CD14-positive monocyte (primary cell): ENCODE measurements at regions not wholly inside any gene's neighbourhood (a gene's known extent, or its start where the extent isn't known, plus 50 kb on each side); places are given as distances from the start of the nearest gene placed in this dataset.

ENCODE experiments used
- DNase-seq, 3 donors: peaks; one replicate each; pipeline ENCODE4 v3.0.0-alpha.2; 2011 to 2022
- H2AFZ ChIP-seq: 2 replicates; pipeline ENCODE4 v1.6.0; 2012; ENCODE audit warnings: mild to moderate bottlenecking, low read depth, low read length, inconsistent platforms; ENCODE audit not compliant: insufficient read depth, poor library complexity, severe bottlenecking
- H3K27ac ChIP-seq, 2 donors: 1 replicate in 1 of 2; 2 replicates in 1 of 2; pipeline ENCODE4 v1.5.1; 2012 to 2013; ENCODE audit warnings: low read length in 2 of 2, control low read depth in 1 of 2, inconsistent platforms in 1 of 2, low read depth in 1 of 2, mild to moderate bottlenecking in 1 of 2
- H3K27me3 ChIP-seq, 2 donors: one replicate each; pipeline versions ENCODE4 v1.6.0 to v1.6.1; 2011 to 2013; ENCODE audit warnings: low read length in 2 of 2; ENCODE audit not compliant: control insufficient read depth in 2 of 2, insufficient read depth in 2 of 2
- H3K36me3 ChIP-seq, 2 donors: replicated peaks in 1 of 2; 1 replicate in 1 of 2; 2 replicates in 1 of 2; pipeline versions ENCODE4 v1.5.1 to v1.6.1; 2012 to 2013; ENCODE audit warnings: low read length in 2 of 2, control low read depth in 1 of 2, inconsistent platforms in 1 of 2, mild to moderate bottlenecking in 1 of 2; ENCODE audit not compliant: insufficient read depth in 2 of 2, control insufficient read depth in 1 of 2
- H3K4me1 ChIP-seq, 2 donors: 1 replicate in 1 of 2; 2 replicates in 1 of 2; pipeline versions ENCODE4 v1.5.1 to v1.6.1; 2012 to 2013; ENCODE audit warnings: low read length in 2 of 2, control low read depth in 1 of 2, inconsistent platforms in 1 of 2, mild to moderate bottlenecking in 1 of 2, moderate library complexity in 1 of 2; ENCODE audit not compliant: insufficient read depth in 2 of 2, control insufficient read depth in 1 of 2
- H3K4me2 ChIP-seq: replicated peaks from 2 replicates; pipeline ENCODE3; 2012; ENCODE audit warnings: low read length, moderate library complexity, mild to moderate bottlenecking; ENCODE audit not compliant: poor library complexity, severe bottlenecking; ENCODE audit errors: extremely low read depth
- H3K4me3 ChIP-seq, 3 experiments: fragments of 200-600 bp in 1 of 3; sonication (generic) in 1 of 3; replicated peaks in 1 of 3; 1 replicate in 2 of 3; 2 replicates in 1 of 3; pipeline ENCODE4 v1.5.1; 2011 to 2013; ENCODE audit warnings: low read length in 3 of 3, mild to moderate bottlenecking in 3 of 3, control low read depth in 2 of 3, low read depth in 2 of 3, inconsistent platforms in 1 of 3, moderate library complexity in 1 of 3
- H3K79me2 ChIP-seq: 2 replicates; pipeline ENCODE4 v1.6.0; 2012; ENCODE audit warnings: mild to moderate bottlenecking, control low read depth, inconsistent platforms, low read length, moderate library complexity; ENCODE audit not compliant: insufficient read depth
- H3K9ac ChIP-seq: 2 replicates; pipeline ENCODE4 v1.6.0; 2017; ENCODE audit warnings: low read length, mild to moderate bottlenecking; ENCODE audit not compliant: insufficient read depth, poor library complexity, severe bottlenecking
- H3K9me3 ChIP-seq, 2 donors: replicated peaks in 1 of 2; 1 replicate in 1 of 2; 2 replicates in 1 of 2; pipeline versions ENCODE4 v1.5.1 to v1.6.1; 2012 to 2013; ENCODE audit warnings: low read length in 2 of 2, control low read depth in 1 of 2; ENCODE audit not compliant: control insufficient read depth in 1 of 2, insufficient read depth in 1 of 2
- H4K20me1 ChIP-seq: 2 replicates; pipeline ENCODE4 v1.6.0; 2012; ENCODE audit warnings: mild to moderate bottlenecking, low read length, control low read depth, moderate library complexity; ENCODE audit not compliant: insufficient read depth
- H3K27ac Mint-ChIP-seq, 7 donors: one replicate each; pipeline ENCODE4 v1.8.0; 2020; ENCODE audit warnings: mild to moderate bottlenecking in 7 of 7, mixed read lengths in 7 of 7, moderate library complexity in 6 of 7, inconsistent platforms in 2 of 7
- H3K27me3 Mint-ChIP-seq, 3 donors: one replicate each; pipeline ENCODE4 v1.8.0; 2021 to 2022; ENCODE audit warnings: low read depth in 3 of 3, mild to moderate bottlenecking in 3 of 3, mixed read lengths in 3 of 3, moderate library complexity in 3 of 3, inconsistent platforms in 1 of 3
- H3K36me3 Mint-ChIP-seq, 2 donors: one replicate each; pipeline ENCODE4 v1.8.0; 2020; ENCODE audit warnings: mixed read lengths in 2 of 2, inconsistent platforms in 1 of 2, mild to moderate bottlenecking in 1 of 2
- H3K4me1 Mint-ChIP-seq: one replicate; pipeline ENCODE4 v1.8.0; 2020; ENCODE audit warnings: mild to moderate bottlenecking, mixed read lengths
- H3K4me3 Mint-ChIP-seq, 2 donors: one replicate each; pipeline ENCODE4 v1.8.0; 2020; ENCODE audit warnings: mild to moderate bottlenecking in 2 of 2, mixed read lengths in 2 of 2, moderate library complexity in 1 of 2
- H3K9me3 Mint-ChIP-seq, 7 donors: one replicate each; pipeline ENCODE4 v1.8.0; 2020 to 2022; ENCODE audit warnings: mixed read lengths in 7 of 7, mild to moderate bottlenecking in 6 of 7, moderate library complexity in 6 of 7, inconsistent platforms in 2 of 7
- CTCF ChIP-seq: fragments of 200-600 bp; IDR thresholded peaks from one replicate; pipeline ENCODE4 v1.8.0; 2022; ENCODE audit warnings: antibody characterized with exemption, mild to moderate bottlenecking
- WGBS: methylation state at CpG from one replicate; pipeline ENCODE4 v1.1.5; 2013; ENCODE audit warnings: missing lambda C conversion rate; ENCODE audit not compliant: insufficient coverage; 5-methylcytosine and 5-hydroxymethylcytosine counted together
- intact Hi-C, 2 donors: fragments of 100-400 bp; cut with micrococcal nuclease; formaldehyde crosslinking; loops; one replicate each; pipeline versions ENCODE4 v1.15.0 to v1.15.1; 2023

- H3K27me3 Mint-ChIP-seq: no peaks in the 10 kb centered on the region
- H3K4me1 Mint-ChIP-seq: no peaks in the 10 kb centered on the region
- Histone ChIP-seq H2AFZ (no peak overlapping the region), H3K27ac (no peak overlapping the region), H3K9me3 (peaks cover 0 to 7% of the 10 kb centered on the region in 2 donors), H3K79me2 (no peaks in the 10 kb centered on the region), H3K27me3 (no peaks in the 10 kb centered on the region), H3K36me3 (no peaks in the 10 kb centered on the region), H3K4me1 (no peaks in the 10 kb centered on the region), H3K4me2 (no peak overlapping the region), H3K4me3 (no peak overlapping the region), H3K9ac (no peak overlapping the region), H4K20me1 (no peaks in the 10 kb centered on the region)
- peaks cover 5 to 18% (median 12%) of the 10 kb centered on the region in 7 donors for H3K9me3 Mint-ChIP-seq
- 75% methylated on average over 2 of the region's 4 CpGs for WGBS
- no peak for DNase-seq
- no peak overlapping the region for H3K27ac Mint-ChIP-seq
- TF ChIP-seq CTCF: no peak
- no peak overlapping the region for H3K4me3 Mint-ChIP-seq
- H3K36me3 Mint-ChIP-seq: no peaks in the 10 kb centered on the region
- intact Hi-C loops: no loop called here
Observed at GRCh38 chr1:82549841-82550240, 749.1 kb downstream of the ADGRL2 start.

GRCh38 chr1:82542766-82543165, 742.0 kb downstream of the ADGRL2 start:
- H3K4me3 Mint-ChIP-seq: no peak overlapping the region
- TF ChIP-seq CTCF: no peak
- intact Hi-C loops: no loop called here

More at GRCh38 chr1:82542766-82543165, 742.0 kb downstream of the ADGRL2 start:
- peaks cover 2 to 17% (median 11%) of the 10 kb centered on the region in 7 donors for H3K9me3 Mint-ChIP-seq
- no peak for DNase-seq
- Histone ChIP-seq H3K27me3 (no peaks in the 10 kb centered on the region), H3K36me3 (no peaks in the 10 kb centered on the region), H3K4me2 (no peak overlapping the region), H3K4me1 (no peaks in the 10 kb centered on the region), H3K27ac (no peak overlapping the region), H4K20me1 (no peaks in the 10 kb centered on the region), H3K9ac (no peak overlapping the region), H3K9me3 (peaks cover 0 to 7% of the 10 kb centered on the region in 2 donors), H3K4me3 (no peak overlapping the region), H2AFZ (no peak overlapping the region), H3K79me2 (no peaks in the 10 kb centered on the region)
- no peak overlapping the region for H3K27ac Mint-ChIP-seq
- no peaks in the 10 kb centered on the region for H3K27me3 Mint-ChIP-seq
- H3K36me3 Mint-ChIP-seq: no peaks in the 10 kb centered on the region
- H3K4me1 Mint-ChIP-seq: peaks cover 6% of the 10 kb centered on the region
